CD4-positive, alpha-beta T cell treated with Interleukin-15 for 4 hours (primary cell): ENCODE measurements at regions not wholly inside any gene's neighbourhood (a gene's known extent, or its start where the extent isn't known, plus 50 kb on each side); places are given as distances from the start of the nearest gene placed in this dataset.

ENCODE experiments used
- DNase-seq: peaks from one replicate; pipeline ENCODE4 v3.0.0-alpha.2; 2020; ENCODE audit warnings: low spot score

DNA sequence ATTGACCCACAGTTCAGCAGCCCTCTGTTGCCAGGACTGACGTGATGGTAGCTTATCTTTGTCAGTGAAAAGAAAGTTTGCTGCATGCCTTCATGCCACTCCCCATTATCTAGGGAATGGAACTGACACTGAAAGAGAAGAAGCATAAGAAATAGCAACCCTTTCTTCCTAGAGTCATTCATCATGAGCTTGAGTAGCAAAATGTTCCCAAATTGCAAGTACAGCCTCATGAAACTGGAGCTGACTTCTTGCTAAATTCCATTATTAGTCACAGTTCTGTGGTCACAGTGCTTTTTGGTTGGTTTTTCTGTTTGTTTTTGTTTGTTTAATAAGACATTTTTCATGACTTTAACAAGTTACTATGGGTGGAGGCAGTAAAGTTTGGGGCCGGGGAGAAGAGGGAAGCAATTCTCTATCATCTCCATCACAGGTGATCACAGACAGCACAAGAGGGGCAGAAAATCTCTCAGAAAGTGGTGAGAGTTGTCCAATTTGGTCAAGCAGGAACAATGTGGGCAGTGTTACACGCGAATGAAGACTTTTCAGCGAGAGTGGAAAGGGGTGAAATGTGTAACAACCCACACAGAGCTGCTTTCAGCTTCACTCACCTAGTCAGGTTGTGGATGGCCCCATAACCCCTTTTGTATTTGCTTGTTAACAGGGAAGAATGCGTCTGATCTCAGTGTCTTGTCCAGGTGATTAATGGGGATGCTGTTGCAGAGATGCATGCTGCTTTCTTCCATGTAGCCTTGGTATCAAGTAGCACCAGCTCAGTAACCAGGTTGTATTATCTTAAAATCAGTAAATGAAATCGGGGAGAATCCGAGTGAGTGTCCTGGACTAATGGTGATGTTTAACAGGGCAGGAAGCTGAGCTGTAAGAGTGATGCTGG lies 440.4 kb downstream of the DMRT2 start:
- DNase-seq, result no peak

DNA sequence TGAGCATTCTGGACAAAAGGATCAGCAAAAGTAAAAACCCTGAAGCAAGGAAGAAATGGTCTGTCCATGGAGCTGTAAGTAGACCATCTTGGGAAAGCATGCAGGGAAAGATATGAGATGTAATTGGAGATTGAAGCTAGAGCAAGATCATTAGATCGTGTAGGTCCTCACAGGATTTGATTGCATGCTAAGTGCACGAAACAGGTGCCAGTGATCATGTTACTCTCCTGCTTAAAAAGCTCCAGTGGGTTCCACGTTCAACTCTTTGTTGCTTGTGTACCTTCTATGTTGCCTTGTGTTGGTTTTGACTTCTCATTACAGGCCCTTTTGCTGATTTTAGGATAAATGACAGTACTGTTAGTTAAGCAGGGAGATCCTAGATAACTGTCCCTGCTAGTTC lies 442.0 kb downstream of the DMRT2 start:
- no peak for DNase-seq

DNA sequence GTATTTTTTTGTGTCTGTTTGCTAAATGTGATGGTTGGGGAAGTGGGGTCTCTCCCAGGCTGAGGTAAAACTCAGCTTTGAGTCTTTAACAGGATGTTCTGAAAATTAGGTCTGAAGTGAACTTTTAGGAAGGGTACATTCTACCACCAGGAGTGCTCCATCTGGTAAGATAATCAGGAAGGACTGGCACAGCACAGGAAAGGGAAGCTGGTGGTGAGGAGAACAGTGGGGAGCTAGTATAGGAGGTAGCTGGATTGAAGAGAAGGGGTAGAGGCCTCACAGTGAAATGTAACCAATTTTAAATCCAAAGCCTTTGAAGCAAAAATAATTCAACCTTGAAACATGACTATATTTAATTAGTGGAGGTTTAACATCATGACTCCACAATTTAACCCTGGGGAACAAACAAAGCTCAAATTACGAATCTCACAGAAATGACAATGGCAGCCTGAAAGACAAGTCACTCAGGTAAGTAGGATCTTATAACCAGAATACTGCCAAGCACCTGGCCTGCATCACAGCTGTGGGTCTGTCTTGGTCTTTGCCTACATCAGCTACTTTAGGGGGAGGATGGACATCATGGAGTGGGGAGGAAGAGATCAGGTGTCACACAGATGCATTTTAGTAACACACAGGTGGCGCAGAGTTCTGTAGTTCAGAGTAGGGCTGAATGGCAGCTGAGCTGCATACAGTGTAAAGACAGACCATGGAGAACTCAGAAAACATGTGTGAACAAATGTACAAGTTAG lies 445.3 kb downstream of the DMRT2 start:
- DNase-seq, result no peak

DNA sequence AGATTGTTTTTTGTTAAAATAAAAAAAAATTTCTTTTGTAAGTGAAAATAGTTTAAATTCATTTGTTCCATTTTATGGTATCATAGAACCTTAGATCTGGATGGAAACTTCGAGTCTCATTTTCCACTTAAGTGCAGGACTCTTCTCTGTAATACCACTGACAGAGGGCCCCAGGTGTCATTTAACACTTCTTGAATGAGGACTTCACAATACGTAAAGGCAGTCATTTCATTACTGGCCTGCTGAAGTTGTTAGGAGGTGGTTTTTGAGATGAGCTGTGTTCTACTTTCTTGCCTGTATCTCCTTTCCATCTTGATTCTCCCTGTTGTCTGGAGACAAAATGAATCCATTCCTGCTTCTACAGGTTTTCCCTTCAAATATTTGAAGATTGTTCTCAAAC lies 455.3 kb downstream of the DMRT2 start:
- no peak for DNase-seq

DNA sequence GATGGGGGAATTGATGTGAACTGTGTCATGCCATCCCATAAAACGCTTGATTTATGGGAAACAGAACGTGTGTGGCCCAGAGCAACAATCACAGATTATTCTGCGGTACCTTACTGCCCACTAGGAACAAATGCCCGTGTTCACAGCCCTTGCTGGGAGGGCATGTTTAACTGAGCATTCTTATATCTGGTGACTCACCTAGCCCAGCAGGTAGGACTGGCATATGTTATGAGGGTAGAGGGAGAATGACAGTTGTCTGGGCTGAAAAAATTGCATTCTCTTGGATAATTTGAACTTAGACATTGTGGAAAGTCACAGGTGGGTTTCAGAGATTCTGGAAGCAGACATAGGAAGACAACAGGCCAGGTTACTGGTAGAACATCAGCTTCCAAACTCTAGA lies 460.6 kb downstream of the DMRT2 start:
- DNase-seq, result no peak

DNA sequence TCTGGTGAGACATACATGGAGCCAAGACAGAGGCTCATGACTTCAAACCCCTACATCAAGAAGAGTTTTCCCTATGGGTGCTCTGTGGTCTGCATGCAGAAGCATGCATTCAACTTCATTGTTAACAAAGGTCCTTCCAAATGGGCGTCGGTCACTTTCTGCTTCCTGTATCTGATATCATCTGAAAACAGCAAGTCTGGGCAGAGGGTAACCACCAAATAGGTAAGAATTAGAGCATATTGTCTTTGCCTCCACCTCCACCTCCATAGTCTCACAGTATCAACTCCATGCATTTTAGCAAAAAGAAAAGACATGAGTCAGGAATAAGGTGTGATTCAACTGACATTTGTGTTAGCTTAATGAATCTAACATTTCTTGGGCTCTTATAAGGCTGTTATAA lies 462.9 kb downstream of the DMRT2 start:
- DNase-seq, result no peak

DNA sequence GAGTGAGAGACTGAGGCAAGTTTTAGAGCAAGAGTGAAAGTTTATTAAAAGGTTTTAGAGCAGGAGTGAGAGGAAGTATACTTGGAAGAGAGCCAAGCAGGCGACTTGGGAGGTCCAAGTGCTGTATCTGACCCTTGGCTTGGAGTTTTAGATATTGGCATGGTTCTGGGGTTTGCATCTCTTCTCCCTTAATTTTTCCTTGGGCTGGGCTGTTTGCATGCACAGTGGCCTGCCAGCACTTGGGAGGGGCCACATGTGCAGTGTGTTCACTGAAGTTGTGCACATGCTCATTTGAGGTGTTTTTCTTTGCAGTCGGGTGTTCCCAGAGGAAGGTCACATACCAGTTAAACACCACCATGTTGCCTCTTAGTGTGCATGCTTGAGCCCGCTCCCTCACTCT lies 464.1 kb downstream of the DMRT2 start:
- no peak for DNase-seq

DNA sequence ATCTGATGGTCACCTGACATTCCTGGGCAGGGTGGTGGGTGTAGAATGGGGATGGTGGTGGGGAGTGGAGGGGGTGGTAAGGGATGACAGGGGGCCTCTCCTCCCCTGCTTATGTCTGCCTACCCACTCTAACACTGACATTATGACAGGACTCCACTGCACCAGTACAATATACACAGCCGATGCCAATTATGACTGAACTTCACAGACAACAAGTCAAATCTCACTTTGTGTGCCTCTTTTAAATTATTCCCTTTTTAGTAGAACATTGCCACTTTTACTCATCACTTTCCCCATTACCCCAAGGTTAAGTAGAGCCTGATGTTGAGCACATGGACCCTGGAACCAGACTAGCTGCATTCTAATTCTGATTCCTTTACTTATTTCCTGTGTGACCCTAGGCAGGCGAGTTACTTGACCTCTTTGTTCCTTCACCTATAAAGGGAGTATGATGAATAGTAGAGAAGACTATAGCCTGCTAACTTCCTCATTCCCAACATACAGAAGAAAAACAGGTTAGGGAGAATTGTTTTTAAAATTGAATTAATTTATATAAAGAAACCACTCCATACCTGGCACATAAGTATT lies 464.7 kb downstream of the DMRT2 start:
- DNase-seq, result no peak

DNA sequence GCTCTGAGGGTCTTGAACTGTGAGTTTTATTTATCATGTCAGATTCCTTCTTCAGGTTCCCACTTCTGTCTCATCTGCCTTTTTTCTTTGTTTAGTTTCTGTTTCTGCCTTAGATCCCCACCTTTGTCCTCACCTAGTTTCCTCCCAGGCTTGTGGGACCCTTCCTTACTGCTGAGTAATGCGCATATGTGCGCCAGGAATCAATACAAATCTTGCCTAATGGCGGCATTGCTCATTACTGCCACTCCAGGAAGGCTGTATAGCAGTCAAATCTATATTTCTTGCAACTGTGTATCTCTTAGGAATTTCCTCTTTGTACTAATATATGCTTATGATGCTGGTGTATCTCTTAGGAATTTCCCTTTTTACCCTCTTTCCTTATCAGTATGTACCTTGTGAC lies 465.4 kb downstream of the DMRT2 start:
- DNase-seq, result no peak

DNA sequence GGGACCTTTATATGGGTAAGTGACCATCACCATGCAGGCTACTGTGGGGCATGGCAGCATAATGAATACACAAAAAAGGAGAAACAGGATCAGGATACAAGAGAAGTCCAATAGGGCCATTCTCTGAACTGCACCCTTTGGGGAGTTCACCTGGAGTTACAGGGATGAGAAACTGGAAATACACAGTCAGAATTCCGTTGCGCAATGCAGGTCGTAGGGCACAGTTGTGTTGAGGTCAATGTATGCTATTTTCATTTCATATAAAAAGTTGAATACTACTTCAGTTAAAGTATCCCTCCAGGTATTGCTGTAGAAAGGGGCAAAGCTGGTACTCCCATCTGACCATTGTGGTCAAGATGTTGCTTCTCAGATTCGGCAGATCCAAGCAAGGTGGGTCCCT lies 471.4 kb downstream of the DMRT2 start:
- no peak for DNase-seq

DNA sequence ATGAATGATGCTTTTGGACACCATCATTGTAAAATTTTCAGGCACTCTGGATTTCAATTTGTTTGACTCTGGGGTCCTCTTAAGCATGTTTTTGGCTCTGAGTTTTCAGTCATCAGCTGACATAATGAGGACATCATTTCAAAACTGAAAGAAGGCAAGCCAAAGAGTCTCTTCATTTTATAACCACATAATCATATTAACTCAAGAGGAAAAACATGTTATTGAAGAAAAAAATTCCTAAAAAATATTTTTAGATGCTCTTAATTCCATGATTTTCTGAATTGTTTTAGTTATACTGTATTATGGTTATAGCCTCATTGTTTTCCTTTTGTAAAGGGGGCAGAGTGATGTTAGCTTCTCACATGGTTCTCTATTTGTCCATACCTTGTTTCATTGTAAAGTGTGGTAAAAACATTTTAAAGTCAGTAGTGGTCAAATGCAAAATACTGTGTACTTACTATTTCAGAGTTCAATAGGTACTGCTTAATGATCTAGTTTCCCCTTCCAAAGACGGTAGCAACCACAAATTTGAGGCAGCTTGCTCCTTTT lies 472.1 kb downstream of the DMRT2 start:
- no peak for DNase-seq

DNA sequence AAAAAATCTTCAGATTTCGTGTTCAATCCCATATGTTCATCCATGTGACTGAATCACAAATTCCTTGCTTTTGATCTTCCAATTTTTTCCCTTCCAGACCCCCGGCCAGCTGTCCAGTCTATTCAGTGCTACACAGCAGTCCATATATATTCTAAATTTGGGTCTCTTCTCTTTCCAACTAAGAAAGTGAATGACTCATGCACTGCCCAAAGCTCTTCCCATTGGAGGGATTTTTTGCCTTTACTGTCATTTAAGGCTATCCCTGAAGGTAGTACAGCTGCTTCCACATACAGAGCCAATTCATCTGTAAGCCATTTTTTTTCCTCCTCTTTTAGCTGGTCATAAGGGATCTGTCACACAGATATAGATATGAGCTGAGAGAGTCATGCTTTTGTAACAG lies 478.3 kb downstream of the DMRT2 start:
- no peak for DNase-seq

DNA sequence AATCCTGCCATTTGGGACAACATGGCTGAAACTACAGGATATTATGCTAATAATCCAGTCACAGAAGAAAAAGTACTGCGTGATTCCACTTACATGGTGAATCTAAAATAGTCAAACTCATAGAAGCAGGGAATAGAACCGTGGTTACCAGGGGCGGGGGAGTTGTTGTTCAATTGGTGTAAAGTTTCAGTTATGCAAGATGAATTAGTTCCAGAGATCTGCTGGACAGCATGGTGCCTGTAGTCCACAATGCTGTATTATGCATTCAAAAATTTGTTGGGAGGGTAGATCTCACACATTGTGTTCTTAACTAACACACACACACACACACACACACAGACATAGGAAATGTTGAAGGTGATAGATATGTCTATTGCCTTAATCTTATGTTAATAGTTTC lies 480.5 kb downstream of the DMRT2 start:
- DNase-seq, result no peak

DNA sequence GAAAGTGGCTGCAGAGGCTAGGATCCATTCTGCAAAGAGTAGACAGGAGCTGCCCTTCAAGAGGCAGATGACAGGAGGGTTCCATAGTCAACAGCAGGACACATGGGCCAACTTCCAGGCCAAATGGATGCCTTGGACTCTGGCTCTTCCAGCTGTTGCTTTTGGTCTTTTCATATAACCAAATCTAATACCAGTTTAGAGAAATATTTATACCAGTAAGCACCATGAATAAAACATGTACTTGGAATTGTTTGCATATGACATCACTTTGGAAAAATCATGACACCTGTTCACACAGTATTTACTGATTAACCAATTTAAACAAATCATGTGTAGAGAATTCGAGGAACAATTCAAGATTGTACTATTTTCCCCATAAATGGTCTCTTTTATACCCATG lies 481.3 kb downstream of the DMRT2 start:
- no peak for DNase-seq

DNA sequence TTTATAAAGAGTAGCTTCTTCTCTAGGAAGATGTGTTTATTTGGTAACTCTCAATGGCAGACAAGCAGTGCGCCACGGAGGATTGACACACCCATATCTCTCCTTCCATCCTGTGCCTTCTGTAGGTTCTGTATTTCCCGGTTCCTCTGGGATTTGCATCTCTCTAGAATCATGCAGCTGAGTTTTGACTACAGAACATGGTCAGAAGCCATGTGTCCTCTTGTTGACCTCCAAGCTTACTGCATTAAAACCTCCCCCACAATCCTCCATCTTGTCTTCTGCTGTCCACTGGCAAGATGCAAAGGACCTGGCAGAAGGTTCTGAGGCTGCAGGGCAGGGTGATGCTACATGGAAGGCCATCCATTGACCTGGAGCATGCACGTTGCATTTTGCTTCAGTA lies 482.0 kb downstream of the DMRT2 start:
- DNase-seq, result no peak

DNA sequence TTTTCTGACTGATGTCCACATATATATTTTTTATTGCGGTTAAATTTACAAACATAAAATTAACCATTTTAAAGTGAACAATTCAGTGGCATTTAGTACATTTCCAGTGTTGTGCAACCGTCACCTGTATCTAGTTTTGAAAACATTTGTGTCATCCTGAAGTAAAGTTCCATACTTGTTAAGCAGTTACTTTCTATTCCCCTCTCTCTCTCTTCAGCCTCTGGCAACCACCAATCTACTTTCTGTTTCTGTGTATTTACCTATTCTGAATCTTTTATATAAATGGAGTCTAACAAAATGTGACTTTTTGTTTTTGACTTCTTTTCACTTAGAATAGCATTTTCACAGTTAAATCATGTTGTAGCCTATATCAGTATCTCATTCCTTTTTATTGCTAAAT lies 480.1 kb upstream of the SMARCA2 start:
- no peak for DNase-seq

DNA sequence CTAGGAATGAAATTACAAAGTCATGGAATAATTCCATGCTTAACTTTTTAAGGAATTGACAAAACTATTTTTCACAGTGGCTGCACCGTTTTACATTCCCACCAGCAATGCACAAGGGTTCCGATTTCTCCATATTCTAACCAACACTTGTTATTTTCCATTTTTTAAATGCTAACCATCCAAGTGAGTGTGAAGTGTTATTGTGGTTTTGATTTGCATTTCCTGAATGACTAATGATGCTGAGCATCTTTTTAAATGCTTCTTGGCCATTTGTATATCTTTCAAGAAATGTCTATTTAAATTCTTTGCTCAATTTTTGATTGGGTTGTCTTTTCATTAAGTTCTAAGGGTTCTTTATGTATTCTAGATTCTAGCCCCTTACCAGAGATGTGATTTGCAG lies 479.5 kb upstream of the SMARCA2 start:
- no peak for DNase-seq

DNA sequence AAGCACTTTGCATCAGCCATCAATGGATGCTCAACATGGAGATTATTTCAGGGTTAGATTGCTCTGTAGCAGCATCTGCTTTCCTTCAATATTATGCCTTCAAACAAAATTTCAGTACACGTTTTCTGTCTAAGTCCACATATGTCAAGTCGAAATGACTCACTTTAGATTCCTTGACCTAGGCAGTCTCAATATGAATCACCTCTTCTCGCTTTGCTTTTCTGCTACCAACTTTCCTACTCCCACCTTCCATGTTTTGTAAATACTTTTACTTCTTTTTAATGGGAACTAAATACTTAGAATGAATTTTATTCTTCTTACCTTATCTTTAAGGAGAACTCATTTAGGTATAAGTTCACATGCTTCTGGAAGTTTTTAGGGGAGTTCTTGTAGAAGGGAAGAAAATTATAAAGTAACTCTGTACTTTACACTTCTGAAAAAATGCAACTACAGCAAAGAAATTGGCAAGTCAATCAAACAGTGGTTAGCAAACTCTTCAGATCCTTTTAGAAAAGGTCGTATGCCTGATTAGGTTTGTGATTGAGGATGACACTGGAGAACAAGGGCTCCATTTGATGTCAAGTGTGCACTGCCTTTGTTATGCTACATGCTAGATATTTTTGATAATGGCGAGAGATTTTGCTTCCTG lies 478.5 kb upstream of the SMARCA2 start:
- DNase-seq, result no peak

DNA sequence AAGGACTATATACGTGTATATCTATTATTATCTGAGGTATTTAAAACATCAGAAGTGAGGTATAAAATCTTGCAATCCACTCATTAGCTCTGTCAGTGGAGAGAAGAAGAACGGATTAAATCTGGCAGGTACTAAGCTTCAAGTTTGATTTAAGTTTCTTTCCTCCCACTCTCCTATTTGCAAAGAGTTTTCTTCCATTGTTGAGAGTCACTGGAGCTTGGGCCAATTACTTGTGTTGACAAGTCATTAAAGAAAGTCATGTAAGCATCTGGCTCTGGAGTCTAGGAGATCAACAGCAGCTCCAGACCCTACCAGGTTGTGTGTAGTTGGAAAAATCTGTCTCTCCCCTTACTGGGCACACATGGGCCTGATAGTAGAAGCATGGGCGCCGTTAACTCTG lies 476.8 kb upstream of the SMARCA2 start:
- DNase-seq, result no peak

DNA sequence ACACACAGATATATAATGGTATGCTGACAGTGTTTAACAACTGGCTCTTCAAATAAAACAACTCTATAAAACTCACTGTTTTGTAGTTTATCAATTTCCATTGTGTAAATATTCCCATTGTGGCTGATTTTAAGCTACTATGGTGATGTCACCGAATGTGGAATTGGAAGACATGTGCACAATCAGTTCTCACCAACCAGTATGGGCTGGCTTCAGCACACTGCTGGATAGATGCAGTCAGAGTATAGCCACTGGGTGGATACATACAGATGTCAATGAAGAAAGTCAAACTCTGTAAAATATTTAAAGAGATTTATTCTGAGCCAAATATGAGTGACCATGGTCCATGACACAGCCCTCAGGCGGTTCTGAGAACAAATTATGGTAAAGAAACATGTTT lies 475.9 kb upstream of the SMARCA2 start:
- no peak for DNase-seq

DNA sequence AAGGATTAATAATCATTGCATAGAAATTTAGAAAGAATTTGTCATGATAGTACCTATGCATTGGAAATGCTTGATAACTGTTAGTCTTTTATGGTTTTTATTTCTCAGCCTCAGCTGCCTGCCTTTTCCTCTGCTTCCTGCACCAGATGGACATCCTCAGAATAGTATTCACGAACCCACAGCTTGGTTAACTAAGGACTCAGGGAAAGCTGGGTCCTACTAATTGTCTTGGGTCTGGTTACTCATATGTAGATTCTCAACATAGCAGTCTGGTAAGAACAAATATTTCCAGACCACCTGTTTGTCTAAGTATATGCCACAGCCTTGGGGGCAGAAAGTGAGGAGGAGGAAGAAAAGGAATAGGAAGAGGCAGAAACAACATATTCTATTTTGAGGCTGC lies 464.5 kb upstream of the SMARCA2 start:
- DNase-seq, result no peak
